Spinal cord (tissue), 9 donors: ENCODE measurements at regions not wholly inside any gene's neighbourhood (a gene's known extent, or its start where the extent isn't known, plus 50 kb on each side); places are given as distances from the start of the nearest gene placed in this dataset.
A peak's percentile ranks its signal among the peaks of the same experiment; 100 is the strongest.

Experiments
- DNase-seq, 6 donors: peaks; one replicate each; pipeline versions ENCODE4 v3.0.0 to v3.0.0-alpha.2; 2013 to 2015; ENCODE audit warnings: low spot score in 6 of 6, low read depth in 4 of 6
- H3K27ac ChIP-seq: one replicate; pipeline ENCODE4 v1.5.1; 2013; ENCODE audit warnings: low read depth, low read length, control low read depth
- H3K27me3 ChIP-seq: one replicate; pipeline ENCODE4 v1.6.1; 2013; ENCODE audit warnings: low read length; ENCODE audit not compliant: control insufficient read depth, insufficient read depth
- H3K36me3 ChIP-seq: one replicate; pipeline ENCODE4 v1.6.1; 2013; ENCODE audit warnings: low read length; ENCODE audit not compliant: control insufficient read depth, insufficient read depth
- H3K4me1 ChIP-seq: one replicate; pipeline ENCODE4 v1.6.1; 2013; ENCODE audit warnings: low read length; ENCODE audit not compliant: control insufficient read depth, insufficient read depth
- H3K4me3 ChIP-seq: one replicate; pipeline ENCODE4 v1.5.1; 2013; ENCODE audit warnings: low read depth, low read length, control low read depth
- H3K9me3 ChIP-seq: one replicate; pipeline ENCODE4 v1.6.1; 2013; ENCODE audit warnings: low read length; ENCODE audit not compliant: control insufficient read depth, insufficient read depth
- WGBS: methylation state at CpG from one replicate; pipeline ENCODE4 v1.1.5; 2013; ENCODE audit warnings: missing lambda C conversion rate; ENCODE audit not compliant: insufficient coverage; 5-methylcytosine and 5-hydroxymethylcytosine counted together
- donor health status: healthy.

- 94% methylated on average over 4 of the region's 7 CpGs for WGBS
- no peaks in the 10 kb centered on the region for H3K9me3 ChIP-seq
- H3K36me3 ChIP-seq, result no peaks in the 10 kb centered on the region
- no peak for DNase-seq
- no peak overlapping the region for H3K27ac ChIP-seq
- no peak overlapping the region for H3K4me3 ChIP-seq
- H3K4me1 ChIP-seq, result no peaks in the 10 kb centered on the region
- no peaks in the 10 kb centered on the region for H3K27me3 ChIP-seq
These were observed 148.7 kb downstream of the OSR1 start for GRCh38 chr2:19209575-19210341.

- 63% methylated on average over 3 of the region's 4 CpGs for WGBS
- H3K27ac ChIP-seq, result no peak overlapping the region
- H3K4me3 ChIP-seq, result no peak overlapping the region
These were observed 149.8 kb downstream of the OSR1 start for GRCh38 chr2:19208479-19209199.

GRCh38 chr2:19207452-19207851, 151.0 kb downstream of the OSR1 start:
- Histone ChIP-seq H3K27ac (no peak overlapping the region), H3K36me3 (no peaks in the 10 kb centered on the region), H3K4me1 (no peaks in the 10 kb centered on the region), H3K9me3 (no peaks in the 10 kb centered on the region), H3K4me3 (no peak overlapping the region), H3K27me3 (no peaks in the 10 kb centered on the region)
- 59% methylated on average over 7 of the region's 8 CpGs for WGBS
- DNase-seq, result peak in 1 of 6 donors; percentile 30

More at GRCh38 chr2:19208479-19209199, 149.8 kb downstream of the OSR1 start:
- no peaks in the 10 kb centered on the region for H3K4me1 ChIP-seq
- no peaks in the 10 kb centered on the region for H3K9me3 ChIP-seq
- no peaks in the 10 kb centered on the region for H3K27me3 ChIP-seq
- peak in 1 of 6 donors; percentile 48 for DNase-seq
- H3K36me3 ChIP-seq, result no peaks in the 10 kb centered on the region

DNA sequence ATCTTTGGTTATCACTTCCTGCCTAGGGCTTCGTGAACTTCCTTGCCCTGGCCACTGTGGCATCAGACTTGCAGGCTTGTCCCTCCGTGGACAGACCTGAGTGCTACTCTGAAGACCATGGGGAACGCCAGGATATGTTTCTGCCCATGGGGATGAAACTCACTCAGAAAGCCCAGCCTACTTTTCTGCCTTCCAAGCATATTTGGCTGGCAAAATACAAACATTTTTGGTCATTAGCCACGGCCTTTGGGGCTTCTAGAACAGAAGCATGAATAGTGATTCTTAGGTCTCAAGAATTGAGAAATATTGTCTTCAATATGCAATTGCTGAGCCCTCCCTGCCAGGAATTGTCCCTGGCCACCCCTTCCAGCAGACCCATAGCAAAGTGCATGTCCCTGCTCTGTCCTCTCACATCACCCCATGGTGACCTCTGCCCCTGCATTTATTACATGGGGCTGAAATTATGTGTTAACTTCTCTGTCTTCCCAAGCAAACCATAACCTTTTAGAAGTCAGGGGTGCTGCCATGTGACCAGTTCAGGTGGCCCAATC, 152.4 kb downstream of the OSR1 start:
- no peaks in the 10 kb centered on the region for H3K4me1 ChIP-seq
- no peaks in the 10 kb centered on the region for H3K27me3 ChIP-seq
- no peak overlapping the region for H3K4me3 ChIP-seq
- no peaks in the 10 kb centered on the region for H3K36me3 ChIP-seq
- no peak for DNase-seq
- H3K27ac ChIP-seq, result no peak overlapping the region
- WGBS, result 86% methylated on average over 4 of the region's 4 CpGs
- no peaks in the 10 kb centered on the region for H3K9me3 ChIP-seq

DNA sequence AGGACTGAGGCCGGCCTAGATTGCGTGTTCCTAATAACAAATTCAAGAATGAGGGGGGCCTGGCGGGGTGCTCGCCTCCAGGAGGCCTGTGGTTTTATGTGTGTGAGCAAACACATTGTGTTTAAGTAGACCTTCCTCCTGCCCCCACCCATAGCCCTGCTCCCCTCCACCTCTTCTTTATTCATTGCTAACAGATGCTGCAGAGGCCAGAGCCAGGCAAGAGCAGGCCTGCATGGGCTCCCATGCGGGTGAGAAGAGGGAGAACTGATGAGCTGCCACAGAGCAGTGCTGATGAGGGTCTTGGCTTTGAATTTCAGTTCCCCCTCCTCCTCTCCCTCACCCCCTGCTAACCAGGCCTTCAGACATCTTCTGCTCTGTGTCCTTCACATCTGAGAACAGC, 154.6 kb downstream of the OSR1 start:
- Histone ChIP-seq H3K4me1 (no peaks in the 10 kb centered on the region), H3K27ac (no peak overlapping the region), H3K27me3 (no peaks in the 10 kb centered on the region), H3K36me3 (no peaks in the 10 kb centered on the region), H3K4me3 (no peak overlapping the region), H3K9me3 (no peaks in the 10 kb centered on the region)
- no peak for DNase-seq
- WGBS, result 80% methylated on average over 1 of the region's 5 CpGs

- Histone ChIP-seq H3K4me3 (no peak overlapping the region), H3K36me3 (no peaks in the 10 kb centered on the region), H3K27ac (no peak overlapping the region), H3K27me3 (no peaks in the 10 kb centered on the region), H3K4me1 (no peaks in the 10 kb centered on the region), H3K9me3 (no peaks in the 10 kb centered on the region)
- WGBS, result no CpG with 5 or more reads among the region's 4 CpGs
- no peak for DNase-seq
These were observed 156.4 kb downstream of the OSR1 start for GRCh38 chr2:19201911-19202462.

GRCh38 chr2:19198381-19198780, 160.0 kb downstream of the OSR1 start:
- H3K27ac ChIP-seq, result no peak overlapping the region

GRCh38 chr2:19195661-19196060, 162.8 kb downstream of the OSR1 start:
- no peak overlapping the region for H3K4me3 ChIP-seq
- no peaks in the 10 kb centered on the region for H3K36me3 ChIP-seq
- no peak overlapping the region for H3K27ac ChIP-seq
- H3K4me1 ChIP-seq, result no peaks in the 10 kb centered on the region
- H3K27me3 ChIP-seq, result no peaks in the 10 kb centered on the region
- WGBS, result 100% methylated on average over 1 of the region's 1 CpG
- DNase-seq, result peak in 1 of 6 donors; percentile 45
- H3K9me3 ChIP-seq, result peaks cover 2% of the 10 kb centered on the region

More at GRCh38 chr2:19198381-19198780, 160.0 kb downstream of the OSR1 start:
- no peaks in the 10 kb centered on the region for H3K4me1 ChIP-seq
- H3K4me3 ChIP-seq, result no peak overlapping the region
- WGBS, result no CpG with 5 or more reads among the region's 1 CpG
- no peaks in the 10 kb centered on the region for H3K27me3 ChIP-seq
- H3K36me3 ChIP-seq, result no peaks in the 10 kb centered on the region
- H3K9me3 ChIP-seq, result peaks cover 2% of the 10 kb centered on the region
- DNase-seq, result peak in 1 of 6 donors; percentile 26

DNA sequence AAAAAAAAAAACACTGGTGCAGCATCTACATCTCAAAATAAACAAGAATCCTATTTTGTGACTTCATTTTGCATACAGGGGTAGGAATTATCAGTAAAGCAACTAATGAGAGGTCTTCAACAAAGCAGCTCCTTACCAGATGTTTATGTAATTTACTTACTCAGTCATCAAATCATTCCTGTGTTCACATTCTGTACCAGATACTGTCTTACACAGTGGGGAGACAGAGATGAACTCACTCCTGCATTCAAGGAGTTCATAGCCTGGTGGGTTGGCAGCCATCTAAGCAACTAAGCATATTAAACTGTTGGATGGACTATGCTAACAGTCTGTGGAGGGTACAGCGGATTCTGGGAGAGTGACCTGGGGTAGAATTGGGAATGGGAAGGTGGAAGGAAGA, 169.0 kb downstream of the OSR1 start:
- WGBS, result 100% methylated on average over 1 of the region's 1 CpG
- H3K4me1 ChIP-seq, result no peaks in the 10 kb centered on the region

More for the DNA sequence above, 169.0 kb downstream of the OSR1 start:
- no peak overlapping the region for H3K27ac ChIP-seq
- no peaks in the 10 kb centered on the region for H3K9me3 ChIP-seq
- DNase-seq, result no peak
- H3K27me3 ChIP-seq, result no peaks in the 10 kb centered on the region
- no peaks in the 10 kb centered on the region for H3K36me3 ChIP-seq
- no peak overlapping the region for H3K4me3 ChIP-seq
